HTR-8/SVneo (cell line): ENCODE measurements at regions not wholly inside any gene's neighbourhood (a gene's known extent, or its start where the extent isn't known, plus 50 kb on each side); places are given as distances from the start of the nearest gene placed in this dataset.
"Not testable (repeated sequence)": the region's sequence is repeated elsewhere in the genome, so short reads cannot be mapped to it uniquely, and the experiment has no call there.

ENCODE experiments used
- DNase-seq: peaks from one replicate; pipeline ENCODE4 v3.0.0; 2011; ENCODE audit warnings: low spot score, mixed read lengths; ENCODE audit not compliant: insufficient read length
- FAIRE-seq: peaks from 2 replicates; lab custom pipeline; 2011; peaks lifted over from hg19 to GRCh38; lab: Jason Lieb, UNC

DNA sequence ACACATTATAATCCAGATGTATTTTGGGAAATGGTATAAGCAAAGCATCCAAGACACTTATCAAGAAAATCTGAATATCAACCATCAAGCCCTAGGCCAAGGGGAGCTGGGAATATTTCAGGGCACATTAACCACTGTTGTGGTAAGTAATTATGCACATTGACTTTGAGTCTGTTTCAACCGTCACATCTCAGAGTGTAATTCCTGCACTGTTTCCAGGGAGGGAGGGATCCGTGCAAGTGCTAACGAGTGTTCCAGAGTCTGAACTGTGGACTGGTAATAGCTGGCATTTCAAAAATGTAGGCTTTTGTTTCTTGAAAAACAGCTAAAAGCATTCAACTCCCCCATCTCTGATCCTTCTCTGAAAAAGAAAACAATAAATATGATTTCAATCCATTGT lies 681.6 kb downstream of the BCL11A start:
- FAIRE-seq (no peak), DNase-seq (no peak)

DNA sequence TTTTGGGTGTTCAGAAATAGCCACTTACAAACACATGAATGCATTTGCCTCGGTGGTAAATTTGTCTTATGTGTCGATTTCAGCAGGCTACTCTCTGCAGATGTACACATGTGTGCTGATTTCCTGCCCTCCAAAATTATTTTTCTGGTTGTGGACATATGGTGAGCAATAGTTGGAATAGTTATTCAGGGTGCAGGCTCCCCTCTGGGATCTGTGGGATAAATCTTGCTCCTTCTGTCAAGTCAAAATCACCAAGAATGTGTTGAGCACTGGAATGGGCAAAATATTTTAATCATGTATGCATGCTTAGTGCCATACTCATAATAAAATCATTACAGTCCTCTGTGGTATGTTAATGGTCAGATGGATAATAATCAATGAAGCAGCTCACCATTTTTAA lies 684.5 kb downstream of the BCL11A start:
- no peak for FAIRE-seq
- DNase-seq = no peak

DNA sequence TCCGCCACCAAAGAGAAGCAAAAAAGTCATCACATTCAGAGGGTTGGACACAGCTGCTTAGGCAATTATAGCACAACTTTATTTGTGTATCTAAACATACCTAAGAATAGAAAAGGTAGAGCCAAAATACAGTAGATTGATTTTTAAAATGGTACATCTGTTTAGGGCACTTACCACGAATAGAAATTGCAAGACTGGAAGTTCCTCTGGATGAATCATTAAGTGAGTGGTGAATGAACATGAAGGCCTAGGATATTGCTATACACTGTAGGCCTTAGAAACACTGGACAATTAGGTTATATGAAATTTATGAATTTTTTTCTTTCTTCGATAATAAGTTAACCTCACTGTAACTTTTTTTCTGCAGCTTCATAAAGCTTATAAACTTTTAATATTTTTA lies 687.0 kb downstream of the BCL11A start:
- FAIRE-seq (no peak), DNase-seq (no peak)

DNA sequence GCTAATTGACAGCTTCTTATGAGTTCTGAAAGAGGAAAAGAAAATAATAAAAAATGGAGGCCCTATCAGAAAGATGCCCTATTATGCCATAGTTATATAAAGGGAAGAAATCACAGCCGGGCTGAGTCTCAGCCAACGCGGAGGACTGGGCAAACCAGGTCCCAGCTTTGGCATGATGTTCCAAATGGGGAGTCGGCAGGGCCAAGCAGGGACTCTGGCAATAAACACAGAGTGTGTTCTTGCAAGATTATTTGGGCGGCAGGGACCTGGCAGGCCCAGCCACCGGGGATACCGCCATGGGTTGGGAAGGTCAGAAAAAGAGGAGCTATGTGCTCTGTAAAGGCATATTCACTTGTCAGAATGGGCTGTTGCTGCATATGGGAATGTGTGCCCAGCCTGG lies 694.9 kb downstream of the BCL11A start:
- DNase-seq (no peak), FAIRE-seq (no peak)

DNA sequence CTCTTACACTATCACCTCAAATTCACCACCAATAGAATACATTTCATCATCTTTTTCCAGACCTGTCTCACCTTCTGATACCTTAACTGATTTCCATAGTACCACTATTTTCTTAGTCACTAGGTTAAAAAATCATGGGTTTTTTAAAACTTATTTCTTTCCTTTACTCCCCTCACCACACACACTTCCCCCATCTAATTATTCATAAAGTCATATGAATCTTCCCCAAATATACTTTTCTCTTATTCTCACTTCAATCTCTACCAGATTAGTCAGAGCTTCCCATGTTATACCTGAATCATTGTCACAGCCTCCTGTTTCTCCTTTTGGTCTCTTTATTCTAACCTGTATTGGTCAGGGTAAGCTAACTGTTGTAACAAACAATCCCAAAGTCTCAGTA lies 696.3 kb downstream of the BCL11A start:
- DNase-seq = no peak
- no peak for FAIRE-seq

DNA sequence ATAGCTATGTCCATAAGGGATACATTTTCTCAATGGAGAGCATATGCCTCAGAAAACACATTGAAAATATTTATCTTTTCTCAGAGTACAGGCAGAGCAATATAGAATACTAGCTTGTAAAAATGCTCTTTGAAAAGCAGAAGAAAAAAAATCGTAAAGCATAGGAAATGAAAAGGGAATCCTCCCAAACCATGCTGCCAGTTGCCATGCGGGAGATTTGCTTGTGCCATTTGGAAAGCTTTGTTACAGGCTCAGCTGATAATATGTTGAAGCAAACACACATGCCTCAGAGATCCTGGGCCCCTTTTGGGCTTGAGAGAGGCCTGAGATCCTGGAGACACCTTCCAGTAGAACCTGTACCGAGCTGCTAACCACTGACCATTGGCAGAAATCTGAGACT lies 697.1 kb downstream of the BCL11A start:
- no peak for FAIRE-seq
- no peak for DNase-seq

DNA sequence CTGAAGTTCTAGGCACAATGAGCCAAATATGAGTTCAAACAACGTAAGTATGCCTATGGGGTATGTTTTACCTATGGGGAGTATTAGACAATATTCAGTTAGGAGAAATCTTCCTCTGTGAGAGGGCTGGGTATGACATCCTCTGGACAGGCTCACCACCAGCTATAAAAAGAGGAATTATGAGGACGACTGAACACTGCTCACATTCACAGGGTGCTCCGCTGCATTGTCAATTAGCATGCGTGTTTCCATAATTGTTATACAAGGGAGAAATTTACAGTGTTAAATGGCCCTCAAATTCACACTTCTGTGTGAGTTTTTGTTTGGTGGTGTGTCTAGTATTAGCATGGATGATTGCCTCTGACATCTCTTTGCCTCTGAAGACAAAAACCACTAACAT lies 700.4 kb downstream of the BCL11A start:
- DNase-seq (no peak), FAIRE-seq (no peak)

DNA sequence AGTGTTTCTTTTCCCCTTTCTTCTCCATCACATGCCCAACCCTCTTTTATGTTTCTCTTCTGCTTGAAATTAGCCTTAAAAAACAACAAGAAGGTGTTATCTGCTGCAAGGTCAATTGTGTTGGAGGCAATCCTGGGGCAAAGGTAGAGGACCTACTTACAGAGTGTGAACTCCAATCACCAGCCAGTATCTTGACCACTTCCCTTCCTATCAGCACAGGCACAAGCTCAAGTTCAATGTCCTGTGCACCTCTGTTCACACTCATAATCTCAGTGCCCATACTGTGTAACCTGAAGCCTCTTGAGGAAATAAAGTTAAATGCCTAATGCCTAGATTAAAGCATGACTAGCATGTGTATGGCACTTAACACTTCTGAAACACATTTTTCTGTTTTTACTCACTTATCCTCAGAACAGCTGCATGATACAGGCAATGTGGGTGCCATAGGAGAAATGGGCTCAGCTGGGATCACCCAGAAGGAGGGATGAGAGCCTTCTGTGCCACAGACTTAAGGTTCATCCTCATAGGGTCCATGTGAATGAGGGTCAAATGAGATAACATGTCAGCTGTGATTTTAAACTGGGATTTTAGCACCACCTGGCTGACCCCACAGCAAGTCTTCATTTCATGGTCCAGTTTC lies 701.5 kb downstream of the BCL11A start:
- FAIRE-seq (no peak), DNase-seq (no peak)

DNA sequence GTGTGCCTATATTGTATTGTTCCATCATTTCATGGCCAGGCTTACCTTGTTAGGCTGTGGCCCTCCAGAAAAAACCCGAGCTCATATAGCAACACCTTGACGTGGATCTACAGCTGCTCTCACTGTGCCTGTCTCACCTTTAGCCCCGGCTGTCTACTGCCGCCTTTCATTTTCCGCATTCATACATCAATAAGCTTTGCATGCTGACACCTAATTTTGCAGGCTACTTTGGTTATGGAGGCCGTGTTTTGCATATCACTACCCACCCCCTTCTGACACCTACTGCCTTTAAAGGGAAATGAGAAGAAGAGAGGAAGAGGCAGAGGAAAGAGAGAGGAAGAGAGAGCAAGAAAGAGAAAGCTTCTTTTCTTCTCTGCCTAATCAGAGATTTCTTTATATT lies 702.9 kb downstream of the BCL11A start:
- no peak for DNase-seq
- no peak for FAIRE-seq

DNA sequence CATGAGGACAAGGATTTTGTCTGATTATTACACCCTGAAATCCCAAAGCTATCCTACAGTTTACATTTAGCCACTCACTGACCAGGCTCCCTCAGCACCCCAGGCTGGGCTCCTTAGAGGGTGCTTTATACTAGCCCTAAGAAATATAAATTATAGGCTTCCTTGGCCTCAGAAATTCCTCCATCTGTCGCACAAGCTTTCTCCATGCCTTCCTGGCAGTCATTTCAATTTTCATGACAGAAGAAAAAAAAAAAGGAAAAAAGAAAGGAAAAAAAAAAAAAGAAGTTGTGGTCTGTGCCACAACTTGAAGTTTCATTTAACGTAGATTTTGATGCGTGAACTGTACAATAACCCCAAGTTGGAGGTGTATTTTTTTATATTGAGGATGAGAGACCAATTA lies 719.5 kb downstream of the BCL11A start:
- DNase-seq (no peak), FAIRE-seq (no peak)

DNA sequence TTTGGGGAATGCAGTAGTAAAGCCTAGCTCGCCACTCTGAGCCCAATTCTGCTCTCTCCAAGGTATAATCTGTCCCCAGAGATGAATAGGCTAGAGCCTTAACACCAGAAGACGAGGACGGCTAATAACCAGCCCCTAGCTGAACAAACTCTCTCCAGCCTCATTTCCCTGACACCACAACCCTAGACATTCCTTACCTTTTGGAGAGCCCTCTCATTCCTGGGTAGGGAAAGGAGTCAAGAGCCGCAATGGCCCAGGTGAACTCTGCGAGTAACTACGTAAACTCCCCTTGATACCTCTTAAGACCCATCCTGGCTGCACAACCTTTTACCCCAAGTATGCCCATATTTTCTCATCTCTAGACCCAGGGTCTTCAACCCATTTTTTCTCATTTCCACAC lies 722.9 kb downstream of the BCL11A start:
- FAIRE-seq (no peak), DNase-seq (no peak)

DNA sequence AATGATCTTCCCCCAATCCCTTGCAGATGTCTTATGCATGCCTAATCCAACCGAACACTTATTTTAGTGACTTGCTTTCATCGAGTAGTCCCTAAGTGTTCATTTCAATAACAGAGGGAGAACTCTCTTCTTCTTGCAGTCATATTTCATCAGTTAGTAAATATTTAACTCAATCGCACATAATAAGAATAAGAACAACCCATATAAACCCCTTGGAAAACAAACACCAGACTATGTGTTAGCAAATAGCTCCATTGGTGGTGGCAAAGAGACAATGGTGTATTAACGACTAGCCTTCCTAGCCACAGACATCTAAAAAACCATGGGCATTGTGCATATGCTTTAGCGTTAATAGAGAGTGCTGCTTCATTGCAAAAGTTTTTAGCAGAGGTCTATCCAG lies 725.8 kb downstream of the BCL11A start:
- no peak for FAIRE-seq
- no peak for DNase-seq

DNA sequence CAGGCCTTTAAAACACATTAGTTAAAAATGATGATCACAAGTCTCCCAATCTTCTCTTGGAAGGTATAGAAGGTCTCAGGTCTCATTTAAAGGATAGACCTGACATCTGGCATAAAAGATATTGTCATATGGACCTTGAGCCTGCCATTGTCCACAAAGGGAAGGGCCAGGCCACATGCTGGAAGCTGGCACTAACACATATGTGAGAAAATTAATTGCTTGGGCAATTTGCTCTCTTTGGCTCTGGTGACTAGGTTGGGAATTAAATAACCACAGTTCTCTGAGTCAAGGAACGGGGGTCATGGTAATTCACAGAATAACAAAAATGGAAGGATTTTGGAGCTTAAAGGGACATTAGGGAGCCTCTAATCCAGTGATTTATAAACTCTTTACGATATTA lies 727.3 kb downstream of the BCL11A start:
- FAIRE-seq (no peak), DNase-seq (no peak)

DNA sequence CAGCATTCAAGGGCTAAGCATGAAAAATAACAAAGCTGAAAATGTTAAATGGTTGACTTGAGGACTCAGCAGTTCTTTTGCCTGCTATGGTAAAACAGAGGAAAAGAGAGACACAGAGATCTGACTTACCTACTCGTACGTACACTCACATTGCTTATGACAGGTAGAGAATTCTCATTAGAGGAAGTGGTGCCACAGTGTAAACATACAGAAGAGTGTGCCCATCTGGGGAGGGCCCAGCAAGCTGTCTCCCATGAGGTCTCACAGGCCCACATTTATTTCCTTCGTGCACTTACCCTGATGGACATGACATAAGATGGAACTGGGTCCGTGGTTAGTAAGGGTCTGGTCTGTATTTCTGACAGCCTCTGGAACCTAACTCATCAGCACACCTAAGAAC lies 729.1 kb downstream of the BCL11A start:
- no peak for FAIRE-seq
- no peak for DNase-seq

DNA sequence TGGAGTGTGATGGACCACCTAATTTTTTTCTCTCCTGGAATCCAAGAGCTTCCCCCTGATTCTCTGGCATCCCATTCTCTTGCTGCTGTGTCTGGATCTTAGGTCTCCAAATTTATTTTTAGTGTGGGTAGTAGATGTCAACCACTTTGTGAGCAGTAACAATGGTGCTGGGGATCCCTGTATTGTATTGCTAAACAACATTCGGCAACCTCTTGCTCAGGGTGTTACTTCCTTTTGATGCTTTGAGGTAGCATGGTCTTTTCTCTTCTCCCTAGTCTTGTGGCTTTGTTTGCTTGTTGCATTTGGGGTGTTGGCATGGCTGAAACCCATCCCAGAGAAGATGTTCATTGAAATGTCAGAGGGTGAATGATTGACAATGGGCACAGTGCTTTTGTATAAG lies 737.4 kb downstream of the BCL11A start:
- no peak for FAIRE-seq
- DNase-seq = no peak

DNA sequence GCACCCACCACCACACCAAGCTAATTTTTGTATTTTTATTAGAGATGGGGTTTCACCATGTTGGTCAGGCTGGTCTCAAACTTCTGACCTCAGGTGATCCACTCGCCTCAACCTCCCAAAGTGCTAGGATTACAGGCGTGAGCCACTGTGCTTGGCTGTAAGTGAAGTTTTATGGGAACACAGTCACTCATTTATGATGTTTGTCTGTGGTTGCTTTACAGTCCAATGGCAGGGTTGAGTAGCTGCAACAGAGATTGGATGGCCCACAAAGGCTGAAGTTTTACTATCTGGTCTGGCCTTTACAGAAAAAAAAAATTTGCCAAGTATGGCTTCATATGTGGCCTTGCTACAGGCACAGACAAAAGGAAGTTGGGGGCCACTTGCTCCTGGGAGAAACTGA lies 743.2 kb downstream of the BCL11A start:
- FAIRE-seq, DNase-seq: not testable (repeated sequence)

DNA sequence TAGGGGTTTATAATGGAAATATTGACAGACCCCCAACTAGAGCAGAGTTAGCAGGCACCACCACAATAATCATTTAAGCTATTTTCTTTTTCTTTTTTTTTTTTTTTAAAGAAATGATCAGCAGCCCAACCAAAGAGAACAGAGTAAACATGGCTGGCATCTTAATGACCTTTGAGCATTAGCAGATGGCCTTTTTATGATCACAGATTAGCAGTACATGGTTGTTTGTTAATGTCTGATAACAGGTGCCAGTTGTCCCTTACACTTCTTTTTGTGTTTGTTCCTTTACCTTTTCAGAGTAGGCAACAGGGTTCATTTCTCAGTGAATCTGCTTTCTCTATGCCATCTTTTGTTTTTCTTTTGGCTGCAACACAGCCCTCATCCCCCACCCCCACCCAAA lies 747.0 kb downstream of the BCL11A start:
- no peak for FAIRE-seq
- DNase-seq = no peak

DNA sequence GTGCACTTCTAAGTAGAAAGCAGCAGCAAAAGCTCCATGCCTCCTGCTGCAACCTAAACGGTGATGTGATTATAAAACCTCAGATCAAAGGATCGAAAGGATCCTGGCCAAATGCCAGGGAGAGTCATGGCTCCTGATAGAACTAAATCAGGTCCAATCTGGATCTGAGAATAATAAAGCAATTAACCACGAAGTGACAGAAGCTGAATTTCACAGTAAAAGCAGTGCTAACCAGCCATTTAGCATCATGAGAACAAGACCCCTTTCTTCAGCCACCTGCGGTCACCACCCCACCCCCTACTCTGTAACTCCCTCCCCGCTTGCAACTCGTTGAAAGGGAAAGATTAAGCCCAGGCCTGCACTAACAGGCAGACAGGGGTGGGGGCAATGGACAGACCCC lies 748.7 kb downstream of the BCL11A start:
- DNase-seq (no peak), FAIRE-seq (no peak)

DNA sequence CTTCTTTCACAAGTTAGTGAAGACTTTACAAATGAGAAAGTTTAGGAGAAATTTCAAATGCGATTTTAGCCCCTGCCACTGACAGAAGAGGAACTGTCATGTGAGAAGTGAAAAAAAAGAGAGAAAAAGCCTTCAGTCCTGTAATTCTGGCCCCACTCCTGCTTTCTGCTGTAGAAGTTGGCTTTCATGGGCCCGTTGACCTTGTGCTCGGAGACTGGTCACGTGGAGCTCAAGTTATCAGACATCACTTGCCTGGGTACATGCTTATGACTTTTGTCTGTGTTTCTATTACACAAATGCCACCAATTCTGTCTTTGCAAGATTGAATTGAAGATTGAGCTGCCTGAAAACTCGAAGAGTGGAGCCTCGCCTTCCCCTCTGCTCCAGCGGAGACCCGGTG lies 749.9 kb downstream of the BCL11A start:
- FAIRE-seq (no peak), DNase-seq (no peak)

DNA sequence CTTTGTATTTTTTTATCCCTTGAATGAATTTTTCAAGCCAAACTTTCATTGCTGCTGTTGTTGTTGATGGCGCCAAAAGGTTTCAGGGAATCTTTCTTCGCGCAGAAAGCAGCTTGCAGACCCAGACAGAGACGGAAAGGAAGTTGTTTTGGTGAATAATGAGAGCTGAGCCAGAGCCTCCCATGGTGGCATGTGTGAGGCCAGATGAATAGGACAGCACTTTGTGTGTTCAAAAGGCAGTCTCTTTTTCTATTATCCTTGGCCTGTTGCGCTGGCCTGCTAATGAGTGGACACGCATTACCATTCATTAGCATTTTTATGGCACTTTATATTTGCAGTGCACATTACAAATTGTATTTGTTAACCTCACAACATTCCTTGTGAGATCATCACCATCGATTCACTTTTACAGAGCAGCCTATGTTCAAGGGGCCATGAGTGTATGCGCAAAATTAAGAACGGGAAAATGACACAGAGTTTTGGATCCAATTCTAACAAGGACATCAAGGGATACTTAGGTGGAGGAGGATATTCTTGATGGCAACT lies 754.7 kb downstream of the BCL11A start:
- no peak for DNase-seq
- FAIRE-seq = no peak

DNA sequence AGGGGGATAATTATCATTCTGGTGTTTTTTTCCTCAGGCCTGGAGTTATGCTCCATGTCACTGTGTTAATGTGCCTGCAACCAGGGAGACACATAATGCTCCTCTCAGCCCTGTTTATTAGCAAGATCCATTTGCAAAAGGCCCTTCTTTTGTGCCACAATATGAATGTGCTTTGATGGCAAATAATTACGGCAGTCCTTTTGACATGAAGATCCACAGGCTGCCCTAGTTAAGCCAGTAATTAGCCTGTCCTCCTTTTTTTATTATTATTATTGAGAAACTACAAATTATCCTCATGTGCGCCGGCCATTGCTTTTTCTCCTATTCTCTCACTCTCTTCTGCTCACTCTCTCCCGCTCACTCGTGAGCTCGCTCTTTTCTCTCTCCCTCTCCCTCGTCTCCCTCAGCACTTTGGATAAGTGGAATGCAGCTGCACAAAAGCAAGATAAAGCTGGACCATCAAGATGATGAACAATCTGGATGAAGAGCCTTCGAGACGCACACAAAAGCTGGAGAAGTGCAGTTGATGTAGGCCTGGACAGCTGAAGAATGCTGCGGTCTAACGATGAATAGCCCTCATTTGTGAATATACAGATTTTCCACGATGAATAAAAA lies 762.3 kb downstream of the BCL11A start:
- FAIRE-seq (no peak), DNase-seq (no peak)
